ENCODE measurements at regions not wholly inside any gene's neighbourhood (a gene's known extent, or its start where the extent isn't known, plus 50 kb on each side); places are given as distances from the start of the nearest gene placed in this dataset.

DNA sequence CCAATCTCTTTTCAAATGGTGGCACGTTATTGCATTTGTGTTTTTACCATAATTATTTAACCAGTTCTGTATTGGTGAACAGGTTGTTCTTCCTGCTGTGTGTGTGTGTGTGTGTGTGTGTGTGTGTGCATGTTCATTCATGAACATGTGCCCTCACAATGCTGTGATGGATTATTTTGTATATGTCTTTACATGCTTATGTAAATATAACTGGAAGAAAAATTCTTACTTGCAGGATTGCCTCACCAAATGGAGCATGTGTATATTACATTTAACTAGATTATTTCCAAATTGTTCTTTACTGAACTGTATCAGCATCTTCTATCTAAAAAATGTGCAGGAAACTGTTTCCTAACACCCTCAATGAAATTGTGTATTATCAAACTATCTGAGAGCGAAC is 175.2 kb upstream of the ZPLD1 start:
- TF ChIP-seq, protein P1, sequence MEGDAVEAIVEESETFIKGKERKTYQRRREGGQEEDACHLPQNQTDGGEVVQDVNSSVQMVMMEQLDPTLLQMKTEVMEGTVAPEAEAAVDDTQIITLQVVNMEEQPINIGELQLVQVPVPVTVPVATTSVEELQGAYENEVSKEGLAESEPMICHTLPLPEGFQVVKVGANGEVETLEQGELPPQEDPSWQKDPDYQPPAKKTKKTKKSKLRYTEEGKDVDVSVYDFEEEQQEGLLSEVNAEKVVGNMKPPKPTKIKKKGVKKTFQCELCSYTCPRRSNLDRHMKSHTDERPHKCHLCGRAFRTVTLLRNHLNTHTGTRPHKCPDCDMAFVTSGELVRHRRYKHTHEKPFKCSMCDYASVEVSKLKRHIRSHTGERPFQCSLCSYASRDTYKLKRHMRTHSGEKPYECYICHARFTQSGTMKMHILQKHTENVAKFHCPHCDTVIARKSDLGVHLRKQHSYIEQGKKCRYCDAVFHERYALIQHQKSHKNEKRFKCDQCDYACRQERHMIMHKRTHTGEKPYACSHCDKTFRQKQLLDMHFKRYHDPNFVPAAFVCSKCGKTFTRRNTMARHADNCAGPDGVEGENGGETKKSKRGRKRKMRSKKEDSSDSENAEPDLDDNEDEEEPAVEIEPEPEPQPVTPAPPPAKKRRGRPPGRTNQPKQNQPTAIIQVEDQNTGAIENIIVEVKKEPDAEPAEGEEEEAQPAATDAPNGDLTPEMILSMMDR (IDR thresholded peaks at IDR 0.05; ENCODE audit: control insufficient read depth, extremely low read depth, insufficient read depth): no peak
- no peak for DNase-seq (ENCODE audit: low read depth)
- H3K4me3 ChIP-seq (ENCODE audit: low read depth, low read length): no peak overlapping the region

DNA sequence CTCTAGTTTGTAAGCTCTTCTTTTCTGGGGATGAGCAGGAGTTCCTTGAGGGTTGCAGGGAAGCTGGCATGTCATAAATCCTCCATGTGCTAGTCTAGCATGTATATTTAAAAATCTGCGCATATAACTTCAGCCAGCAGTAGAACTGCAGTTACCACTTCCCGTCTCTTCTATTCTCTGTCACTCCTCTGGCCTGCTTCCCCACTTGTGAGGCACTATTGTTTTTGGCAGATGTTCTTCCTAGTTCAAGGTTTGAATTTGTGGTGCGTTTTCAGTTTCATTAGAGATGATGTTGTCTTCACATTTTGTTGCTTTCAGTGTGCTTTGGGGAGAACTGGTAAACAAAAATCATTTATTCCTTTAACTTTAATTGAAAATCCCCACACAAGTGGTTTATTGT is 169.1 kb upstream of the ZPLD1 start:
- H3K4me3 ChIP-seq (ENCODE audit: low read depth, low read length): no peak overlapping the region
- TF ChIP-seq, protein P1 (IDR thresholded peaks at IDR 0.05; ENCODE audit: control insufficient read depth, extremely low read depth, insufficient read depth): no peak
- DNase-seq (ENCODE audit: low read depth): no peak

DNA sequence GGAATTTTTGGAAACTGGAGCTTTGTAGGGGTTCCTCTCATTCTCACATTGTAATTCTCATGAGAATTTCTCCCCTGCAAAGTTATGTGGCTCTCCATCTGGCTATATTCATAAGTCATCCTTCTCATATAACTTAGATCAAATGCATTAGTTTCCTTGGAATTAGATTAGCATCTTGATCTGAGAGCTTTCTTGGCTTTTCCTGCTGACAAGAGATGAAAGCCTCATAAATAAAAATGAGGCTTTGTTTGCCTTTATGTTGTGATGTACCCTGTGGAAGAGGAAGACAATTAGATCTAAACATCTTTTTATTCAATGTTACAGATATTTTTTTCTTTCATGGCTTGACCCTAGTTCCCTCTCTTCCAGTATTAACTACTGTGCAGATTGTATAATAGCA is 165.4 kb upstream of the ZPLD1 start:
- no peak for DNase-seq (ENCODE audit: low read depth)
- TF ChIP-seq, protein P1 (IDR thresholded peaks at IDR 0.05; ENCODE audit: control insufficient read depth, extremely low read depth, insufficient read depth): no peak
- no peak overlapping the region for H3K4me3 ChIP-seq (ENCODE audit: low read depth, low read length)

DNA sequence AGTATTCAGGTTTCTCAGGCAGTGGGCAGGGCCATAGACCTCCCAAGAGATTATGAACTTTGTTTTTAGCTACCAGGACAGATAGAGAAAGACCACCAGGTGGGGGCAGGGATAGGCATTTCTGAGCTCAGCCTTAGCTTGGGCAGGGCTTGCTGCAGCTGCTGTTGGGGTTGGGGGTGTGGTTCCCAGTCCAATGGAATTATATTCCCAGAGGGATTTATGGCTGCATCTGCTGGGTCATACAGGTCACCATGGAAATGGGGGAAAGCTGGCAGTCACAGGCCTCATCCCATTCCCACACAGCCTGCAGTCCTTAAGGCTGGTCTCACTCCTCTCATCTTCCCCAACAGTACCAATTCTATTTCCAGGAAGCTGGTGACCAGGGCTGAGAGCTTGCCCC is 144.6 kb upstream of the ZPLD1 start:
- no peak for DNase-seq (ENCODE audit: low read depth)
- TF ChIP-seq, protein P1 (IDR thresholded peaks at IDR 0.05; ENCODE audit: control insufficient read depth, extremely low read depth, insufficient read depth): no peak
- no peak overlapping the region for H3K4me3 ChIP-seq (ENCODE audit: low read depth, low read length)

DNA sequence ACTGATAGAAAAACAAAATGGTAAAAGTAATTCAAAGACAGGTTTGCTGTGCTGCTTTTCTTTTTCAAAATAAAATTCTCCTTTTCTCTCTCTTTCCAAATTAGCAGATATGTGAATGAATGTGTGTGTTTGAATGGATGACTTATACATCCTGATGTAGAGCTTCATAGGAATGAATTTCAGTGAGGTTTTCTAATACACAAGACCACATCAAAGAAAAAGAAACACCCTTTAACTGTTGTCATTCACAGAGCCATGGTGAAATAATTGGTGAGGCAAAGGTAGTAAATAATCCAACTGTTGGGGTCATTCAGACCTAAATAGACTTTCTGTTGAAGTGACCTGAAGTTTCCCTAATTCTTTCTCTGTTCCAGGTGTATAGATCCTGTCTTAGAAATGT is 139.1 kb upstream of the ZPLD1 start:
- TF ChIP-seq, protein P1 (IDR thresholded peaks at IDR 0.05; ENCODE audit: control insufficient read depth, extremely low read depth, insufficient read depth): no peak
- no peak overlapping the region for H3K4me3 ChIP-seq (ENCODE audit: low read depth, low read length)
- DNase-seq (ENCODE audit: low read depth): no peak

DNA sequence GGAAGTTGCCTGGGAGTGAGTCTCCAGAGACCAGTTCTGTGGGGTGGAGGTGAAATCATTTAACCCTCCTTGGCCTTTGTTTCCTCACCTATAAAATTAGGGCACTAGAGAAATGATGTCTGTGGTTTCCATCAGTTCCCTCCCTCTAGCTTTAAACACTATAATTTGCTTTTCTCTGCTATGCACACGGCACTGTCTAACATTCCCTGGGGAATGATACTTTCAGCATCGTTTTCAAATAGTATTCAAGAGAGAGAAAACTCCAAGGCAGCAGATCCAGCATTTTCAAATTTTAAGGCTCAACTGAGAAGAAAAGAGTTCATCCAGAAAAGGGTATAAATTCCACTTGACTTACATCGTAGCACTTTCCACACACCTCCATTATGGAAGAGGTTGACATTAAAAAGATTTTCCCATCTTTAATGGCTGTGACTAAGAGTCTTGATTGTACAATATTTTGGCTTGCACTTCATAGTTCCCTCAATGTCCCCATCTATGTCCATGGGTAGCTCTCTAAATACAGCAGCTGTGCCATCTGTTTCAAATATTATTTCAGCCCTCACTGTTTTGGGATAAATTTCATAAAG is 137.7 kb upstream of the ZPLD1 start:
- H3K4me3 ChIP-seq (ENCODE audit: low read depth, low read length): no peak overlapping the region
- no peak for DNase-seq (ENCODE audit: low read depth)
- TF ChIP-seq, protein P1 (IDR thresholded peaks at IDR 0.05; ENCODE audit: control insufficient read depth, extremely low read depth, insufficient read depth): no peak
